GM23338 (cell line): ENCODE measurements at regions not wholly inside any gene's neighbourhood (a gene's known extent, or its start where the extent isn't known, plus 50 kb on each side); places are given as distances from the start of the nearest gene placed in this dataset.

Source experiments
- ATAC-seq: fragments of 200-7000 bp; cut with Tn5 transposase; 3 replicates; pipeline ENCODE4 v1.9.1; 2020
- DNase-seq: peaks from one replicate; pipeline ENCODE4 v3.0.0-alpha.2; 2015; ENCODE audit warnings: low spot score
- H2AFZ ChIP-seq: fragments of 200-600 bp; sonication (generic); 2 replicates; pipeline ENCODE4 v1.8.0; 2016; ENCODE audit warnings: antibody characterized with exemption, mild to moderate bottlenecking, moderate library complexity
- H3F3A ChIP-seq: fragments of 200-600 bp; sonication (generic); replicated peaks from 2 replicates; pipeline ENCODE4 v1.8.0; 2017; ENCODE audit warnings: antibody characterized with exemption, mixed run types, low read depth
- H3K27ac ChIP-seq: fragments of 200-600 bp; sonication (generic); 2 replicates; pipeline ENCODE4 v1.6.1; 2016; ENCODE audit warnings: low read depth
- H3K27me3 ChIP-seq: fragments of 200-600 bp; sonication (generic); 2 replicates; pipeline ENCODE4 v1.8.0; 2016; ENCODE audit warnings: mild to moderate bottlenecking, mixed run types, moderate library complexity; ENCODE audit not compliant: insufficient read depth
- H3K36me3 ChIP-seq: fragments of 200-600 bp; sonication (generic); 2 replicates; pipeline ENCODE4 v1.8.0; 2016; ENCODE audit warnings: mild to moderate bottlenecking; ENCODE audit not compliant: insufficient read depth
- H3K4me1 ChIP-seq: fragments of 200-600 bp; sonication (generic); 2 replicates; pipeline ENCODE4 v1.8.0; 2016; ENCODE audit warnings: mild to moderate bottlenecking, moderate library complexity; ENCODE audit not compliant: insufficient read depth
- H3K4me2 ChIP-seq: fragments of 200-600 bp; sonication (generic); 2 replicates; pipeline ENCODE4 v1.7.1; 2017; ENCODE audit warnings: mixed run types
- H3K4me3 ChIP-seq: fragments of 200-600 bp; sonication (generic); 2 replicates; pipeline ENCODE4 v1.6.1; 2016; ENCODE audit warnings: mixed run types
- H3K79me2 ChIP-seq: fragments of 200-600 bp; sonication (generic); replicated peaks from 2 replicates; pipeline ENCODE4 v1.8.0; 2017; ENCODE audit warnings: mild to moderate bottlenecking; ENCODE audit not compliant: insufficient read depth
- H3K9me2 ChIP-seq: fragments of 200-600 bp; sonication (generic); 2 replicates; pipeline ENCODE4 v1.8.0; 2017; ENCODE audit not compliant: insufficient read depth
- H4K20me1 ChIP-seq: fragments of 200-600 bp; sonication (generic); replicated peaks from 2 replicates; pipeline ENCODE4 v1.8.0; 2017; ENCODE audit warnings: mild to moderate bottlenecking; ENCODE audit not compliant: insufficient read depth
- H3K27ac Mint-ChIP-seq: 2 replicates; pipeline ENCODE4 v1.8.0; 2020; ENCODE audit warnings: inconsistent platforms, mild to moderate bottlenecking, moderate library complexity, mixed read lengths
- H3K27me3 Mint-ChIP-seq: 3 replicates; pipeline ENCODE4 v1.8.0; 2022; ENCODE audit warnings: low read depth, mild to moderate bottlenecking, moderate library complexity, mixed read lengths, inconsistent platforms; ENCODE audit not compliant: insufficient read depth, poor library complexity
- H3K36me3 Mint-ChIP-seq: 3 replicates; pipeline ENCODE4 v1.8.0; 2021; ENCODE audit warnings: low read depth, mild to moderate bottlenecking, inconsistent platforms, moderate library complexity, mixed read lengths
- H3K4me1 Mint-ChIP-seq: 3 replicates; pipeline ENCODE4 v1.8.0; 2020; ENCODE audit warnings: mild to moderate bottlenecking, inconsistent platforms, mixed read lengths
- H3K4me3 Mint-ChIP-seq: 3 replicates; pipeline ENCODE4 v1.8.0; 2021; ENCODE audit warnings: moderate library complexity, mild to moderate bottlenecking, inconsistent platforms, mixed read lengths
- H3K9me3 Mint-ChIP-seq: 3 replicates; pipeline ENCODE4 v1.8.0; 2020; ENCODE audit warnings: moderate library complexity, mild to moderate bottlenecking, inconsistent platforms, mixed read lengths
- CREB1 ChIP-seq: fragments of 250-450 bp; sonication (Bioruptor Pico); IDR thresholded peaks from 2 replicates; pipeline ENCODE4 v1.5.0; 2020; ENCODE audit warnings: low read depth, mild to moderate bottlenecking, moderate library complexity
- ETS1 ChIP-seq: IDR thresholded peaks from 2 replicates; pipeline ENCODE4 v1.6.1; 2016; ENCODE audit warnings: antibody characterized with exemption
- EZH2 ChIP-seq: fragments of 200-600 bp; sonication (generic); IDR thresholded peaks from one replicate; pipeline ENCODE4 v1.8.0; 2017; ENCODE audit warnings: antibody characterized with exemption, mild to moderate bottlenecking, low read depth; ENCODE audit not compliant: unreplicated experiment
- EZH2phosphoT487 ChIP-seq: fragments of 200-600 bp; sonication (generic); IDR thresholded peaks from one replicate; pipeline ENCODE4 v1.8.1; 2018; ENCODE audit warnings: antibody characterized with exemption; ENCODE audit not compliant: unreplicated experiment
- JUNB ChIP-seq: IDR thresholded peaks from one replicate; pipeline ENCODE4 v1.6.1; 2016; ENCODE audit warnings: antibody characterized with exemption; ENCODE audit not compliant: unreplicated experiment
- POLR2AphosphoS5 ChIP-seq: IDR thresholded peaks from 2 replicates; pipeline ENCODE4 v1.6.1; 2016; ENCODE audit warnings: antibody characterized with exemption, low read depth
- REST ChIP-seq: IDR thresholded peaks from one replicate; pipeline ENCODE4 v1.6.1; 2018; ENCODE audit warnings: antibody characterized with exemption; ENCODE audit not compliant: unreplicated experiment
- ZNF114 ChIP-seq: fragments of 250-450 bp; sonication (Bioruptor Pico); IDR thresholded peaks from 2 replicates; pipeline ENCODE4 v1.5.0; 2020; ENCODE audit warnings: mild to moderate bottlenecking, moderate library complexity
- ZNF462 ChIP-seq: fragments of 250-450 bp; sonication (Bioruptor Pico); IDR thresholded peaks from 2 replicates; pipeline ENCODE4 v1.5.0; 2020; ENCODE audit warnings: mild to moderate bottlenecking, moderate library complexity
- TF ChIP-seq, protein P1 (sequence below), 2 experiments: fragments of 200-600 bp in 1 of 2; sonication (generic) in 1 of 2; conservative IDR thresholded peaks; 2 replicates each; pipeline versions ENCODE4 v1.5.1 to v1.6.1; 2016 to 2017; ENCODE audit warnings: antibody characterized with exemption in 2 of 2, low read depth in 2 of 2, mild to moderate bottlenecking in 2 of 2, moderate library complexity in 1 of 2

DNA sequence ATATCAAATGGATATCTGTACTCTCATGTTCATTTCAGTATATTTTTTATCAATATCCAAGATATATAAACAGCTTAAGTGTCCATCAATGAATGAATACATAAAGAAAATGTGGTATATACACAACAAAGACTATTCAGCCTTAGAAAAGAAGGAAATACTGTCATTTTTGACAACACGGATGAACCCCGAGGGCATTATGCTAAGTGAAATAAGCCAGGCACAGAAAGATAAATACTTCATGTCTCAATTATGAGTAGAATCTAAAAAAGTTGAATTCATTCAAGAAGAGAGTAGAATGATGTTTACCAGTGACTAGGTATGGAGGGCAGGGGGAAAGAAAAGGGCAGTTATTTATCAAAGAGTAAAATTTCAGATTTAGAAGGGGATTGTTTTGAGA is 949.8 kb upstream of the TYRP1 start:
- Mint-ChIP-seq H3K4me1 (no peaks in the 10 kb centered on the region), H3K36me3 (no peaks in the 10 kb centered on the region), H3K27me3 (no peaks in the 10 kb centered on the region), H3K27ac (no peak overlapping the region), H3K9me3 (no peaks in the 10 kb centered on the region), H3K4me3 (no peak overlapping the region)
- Histone ChIP-seq H3K4me2 (no peak overlapping the region), H3F3A (no peaks in the 10 kb centered on the region), H3K9me2 (no peaks in the 10 kb centered on the region), H3K36me3 (no peaks in the 10 kb centered on the region), H2AFZ (no peak overlapping the region), H3K4me1 (no peaks in the 10 kb centered on the region), H3K27me3 (no peaks in the 10 kb centered on the region), H4K20me1 (no peaks in the 10 kb centered on the region), H3K4me3 (no peak overlapping the region), H3K79me2 (no peaks in the 10 kb centered on the region), H3K27ac (no peak overlapping the region)
- TF ChIP-seq ZNF114, result no peak
- TF ChIP-seq EZH2, result no peak
- TF ChIP-seq EZH2phosphoT487, result no peak
- DNase-seq, result no peak
- ATAC-seq, result no peak

- H3K9me2 ChIP-seq, result no peaks in the 10 kb centered on the region
- no peaks in the 10 kb centered on the region for H3K79me2 ChIP-seq
- no peak for ATAC-seq
- no peak overlapping the region for H3K27ac Mint-ChIP-seq
- no peaks in the 10 kb centered on the region for H3F3A ChIP-seq
- H3K4me2 ChIP-seq, result no peak overlapping the region
- no peak overlapping the region for H3K4me3 ChIP-seq
- no peak overlapping the region for H2AFZ ChIP-seq
- no peak overlapping the region for H3K27ac ChIP-seq
- H3K4me1 Mint-ChIP-seq, result no peaks in the 10 kb centered on the region
- H3K27me3 Mint-ChIP-seq, result no peaks in the 10 kb centered on the region
- H3K36me3 Mint-ChIP-seq, result no peaks in the 10 kb centered on the region
- H3K4me1 ChIP-seq, result no peaks in the 10 kb centered on the region
- H3K36me3 ChIP-seq, result no peaks in the 10 kb centered on the region
- no peaks in the 10 kb centered on the region for H4K20me1 ChIP-seq
- no peaks in the 10 kb centered on the region for H3K27me3 ChIP-seq
- DNase-seq, result no peak
- no peaks in the 10 kb centered on the region for H3K9me3 Mint-ChIP-seq
- no peak overlapping the region for H3K4me3 Mint-ChIP-seq
- TF ChIP-seq, protein P1, sequence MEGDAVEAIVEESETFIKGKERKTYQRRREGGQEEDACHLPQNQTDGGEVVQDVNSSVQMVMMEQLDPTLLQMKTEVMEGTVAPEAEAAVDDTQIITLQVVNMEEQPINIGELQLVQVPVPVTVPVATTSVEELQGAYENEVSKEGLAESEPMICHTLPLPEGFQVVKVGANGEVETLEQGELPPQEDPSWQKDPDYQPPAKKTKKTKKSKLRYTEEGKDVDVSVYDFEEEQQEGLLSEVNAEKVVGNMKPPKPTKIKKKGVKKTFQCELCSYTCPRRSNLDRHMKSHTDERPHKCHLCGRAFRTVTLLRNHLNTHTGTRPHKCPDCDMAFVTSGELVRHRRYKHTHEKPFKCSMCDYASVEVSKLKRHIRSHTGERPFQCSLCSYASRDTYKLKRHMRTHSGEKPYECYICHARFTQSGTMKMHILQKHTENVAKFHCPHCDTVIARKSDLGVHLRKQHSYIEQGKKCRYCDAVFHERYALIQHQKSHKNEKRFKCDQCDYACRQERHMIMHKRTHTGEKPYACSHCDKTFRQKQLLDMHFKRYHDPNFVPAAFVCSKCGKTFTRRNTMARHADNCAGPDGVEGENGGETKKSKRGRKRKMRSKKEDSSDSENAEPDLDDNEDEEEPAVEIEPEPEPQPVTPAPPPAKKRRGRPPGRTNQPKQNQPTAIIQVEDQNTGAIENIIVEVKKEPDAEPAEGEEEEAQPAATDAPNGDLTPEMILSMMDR (conservative IDR thresholded peaks at IDR 0.05; ENCODE audit: low read depth in 2 of 2), result no peak
- no peak for TF ChIP-seq ETS1
- TF ChIP-seq ZNF114, result no peak
- no peak for TF ChIP-seq CREB1 (CRISPR knock-in tag)
- TF ChIP-seq REST, result no peak
- no peak for TF ChIP-seq POLR2AphosphoS5
- no peak for TF ChIP-seq JUNB
- TF ChIP-seq ZNF462 (CRISPR knock-in tag), result no peak
- no peak for TF ChIP-seq EZH2
- no peak for TF ChIP-seq EZH2phosphoT487
Measured at GRCh38 chr9:11749396-11749795, 943.8 kb upstream of the TYRP1 start.
